NCI-H1436 treated with DMSO at 0.1 percent for 48 hours (cell line): ENCODE measurements at regions not wholly inside any gene's neighbourhood (a gene's known extent, or its start where the extent isn't known, plus 50 kb on each side); places are given as distances from the start of the nearest gene placed in this dataset.

Source experiments
- DNase-seq: peaks from one replicate; lab custom pipeline; 2025; lab: John Stamatoyannopoulos, UW

DNA sequence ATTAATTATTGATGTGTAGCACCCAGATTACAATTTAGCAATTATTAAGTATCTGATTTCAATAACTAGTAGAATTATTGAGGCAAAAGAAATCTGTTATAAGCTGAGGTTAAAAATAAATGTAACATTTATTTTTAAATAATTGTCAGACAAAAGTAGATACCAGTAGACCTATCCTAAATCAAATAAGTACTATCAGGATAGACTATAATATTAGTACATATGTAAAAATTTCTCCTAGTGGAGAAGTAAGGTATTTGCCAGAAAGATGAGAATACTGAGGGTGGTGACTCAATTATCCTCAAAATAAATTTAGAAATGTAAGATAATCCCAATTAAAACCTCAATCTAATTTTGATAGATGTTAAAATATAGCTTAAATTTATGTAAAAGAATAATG lies 377.8 kb upstream of the CHRM3 start:
- DNase-seq = no peak

- no peak for DNase-seq
Observed at GRCh38 chr1:239006276-239006675, 380.1 kb upstream of the CHRM3 start.

- no peak for DNase-seq
Observed at GRCh38 chr1:238999944-239000343, 386.4 kb upstream of the CHRM3 start.

DNA sequence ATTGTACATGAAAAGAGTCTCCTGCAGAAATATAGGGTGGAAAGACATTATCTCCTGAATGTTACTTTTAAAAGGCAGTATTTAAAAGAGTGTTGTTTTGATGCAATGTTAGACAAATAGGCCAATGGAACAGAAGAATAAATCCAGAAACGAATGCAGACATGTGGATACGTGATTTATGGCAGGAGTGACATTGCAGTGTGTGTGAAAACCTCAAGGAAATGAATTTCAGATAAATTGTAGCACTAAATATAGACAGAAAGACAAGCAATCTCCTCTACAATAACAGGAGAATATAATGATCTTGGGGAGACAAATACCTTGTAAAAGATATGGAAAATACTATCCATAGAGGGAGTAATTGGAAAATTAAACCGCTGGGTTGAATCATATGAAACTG lies 387.8 kb upstream of the CHRM3 start:
- no peak for DNase-seq

DNA sequence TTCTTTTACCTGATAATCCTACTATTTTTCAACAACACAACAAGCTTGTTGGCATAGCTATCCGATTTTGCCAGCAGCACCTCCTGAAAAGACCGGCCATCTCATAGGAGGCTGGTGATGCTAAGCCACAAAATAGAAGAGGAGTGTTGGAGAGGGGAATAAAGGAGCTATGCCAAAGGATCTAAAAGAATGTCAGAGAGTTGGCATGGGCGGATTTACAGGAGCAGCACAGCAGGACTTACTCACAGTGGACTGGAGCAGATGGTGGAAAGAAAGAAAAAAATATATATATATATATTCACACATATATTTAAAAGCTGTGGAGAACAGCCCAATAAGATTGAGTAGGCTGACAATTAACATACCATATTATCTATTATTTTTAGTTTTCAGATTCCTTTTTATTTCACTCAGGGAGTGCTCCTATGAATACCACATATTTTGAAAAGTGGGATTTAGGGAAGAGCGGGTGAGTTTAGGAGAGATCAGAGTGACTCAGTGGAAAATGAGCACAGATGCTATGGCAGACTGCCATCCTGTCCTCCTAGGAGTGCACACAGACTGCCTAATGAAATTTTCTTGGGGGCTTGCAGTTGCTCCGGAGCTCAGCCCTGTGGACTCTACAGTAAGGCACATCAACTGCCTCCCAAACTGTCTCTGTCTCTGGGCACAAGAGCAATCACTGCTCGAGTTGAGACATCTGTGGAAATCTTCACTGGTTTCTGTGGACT lies 394.4 kb upstream of the CHRM3 start:
- DNase-seq = no peak

DNA sequence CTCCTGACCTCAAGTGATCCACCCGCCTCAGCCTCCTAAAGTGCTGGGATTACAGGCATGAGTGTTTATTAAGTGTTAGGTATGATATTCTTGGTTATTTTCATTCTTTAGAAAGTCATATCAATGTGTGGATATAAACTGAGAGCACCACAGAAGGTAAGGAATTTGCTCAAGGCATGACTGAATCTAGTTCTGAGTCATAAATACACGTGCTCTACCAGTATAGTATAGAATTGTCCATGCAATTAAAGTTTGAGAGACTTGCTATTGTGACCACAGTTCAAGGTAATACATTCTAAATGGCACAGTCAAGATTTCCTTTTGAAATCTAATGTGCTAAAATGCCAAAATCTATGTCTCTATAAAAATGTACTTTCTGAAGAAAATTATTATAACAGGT lies 401.1 kb upstream of the CHRM3 start:
- DNase-seq = no peak

DNA sequence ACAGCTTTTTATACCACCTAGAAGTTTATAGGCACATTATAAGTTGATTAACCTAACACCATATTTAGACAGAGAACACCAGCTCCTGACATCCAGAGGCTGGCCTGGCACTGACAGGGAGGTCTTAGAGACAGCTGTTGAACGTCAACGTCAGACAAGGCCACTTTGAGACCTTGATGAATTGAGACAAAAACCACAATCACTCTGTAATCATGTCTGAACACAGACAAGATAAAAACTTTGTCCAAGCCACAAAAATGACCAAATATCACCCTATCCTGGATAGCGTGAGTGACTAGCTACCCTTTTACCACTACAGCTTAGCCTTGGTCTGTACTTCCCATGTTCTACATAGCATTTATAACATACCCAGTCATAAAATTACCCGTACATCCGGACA lies 403.6 kb upstream of the CHRM3 start:
- no peak for DNase-seq

- no peak for DNase-seq
Observed at GRCh38 chr1:238981317-238981933, 404.9 kb upstream of the CHRM3 start.

DNA sequence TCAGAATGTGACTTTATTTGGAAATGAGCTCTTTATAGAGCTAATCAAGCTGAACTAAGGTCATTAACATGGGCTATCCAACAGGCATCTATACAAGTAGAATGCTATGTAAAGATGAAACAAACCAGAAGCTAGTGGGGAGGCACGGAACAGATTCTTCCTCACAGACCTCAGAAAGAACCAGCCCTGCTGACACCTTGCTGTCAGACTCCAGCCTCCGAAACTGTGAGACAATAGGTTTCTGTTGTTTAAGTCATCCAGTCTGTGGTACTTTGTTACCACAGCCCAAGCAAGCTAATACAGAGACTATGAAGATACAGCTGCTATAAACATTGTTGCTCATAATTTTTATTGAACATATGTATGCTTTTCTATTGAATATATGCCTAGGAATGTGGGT lies 406.3 kb upstream of the CHRM3 start:
- DNase-seq = no peak

- no peak for DNase-seq
Observed at GRCh38 chr1:238964631-238965030, 421.7 kb upstream of the CHRM3 start.

DNA sequence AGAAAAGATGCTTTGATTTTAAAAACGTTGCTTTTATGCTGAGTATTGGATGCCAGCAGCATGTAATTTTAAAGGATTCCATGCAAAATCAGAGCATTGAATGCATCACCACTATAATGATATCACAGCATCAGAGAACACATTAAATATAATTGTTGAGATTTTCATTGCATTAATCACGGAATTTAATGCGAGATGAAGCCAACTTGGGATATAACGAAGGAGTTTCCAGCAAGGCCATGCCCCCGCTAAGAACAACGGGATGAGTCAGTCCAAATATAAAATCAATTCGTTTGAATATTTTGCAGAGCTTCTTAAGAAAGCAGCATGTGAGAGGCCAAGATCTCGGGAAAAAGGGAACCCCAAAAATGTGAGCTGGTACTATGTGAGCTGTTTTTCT lies 423.4 kb upstream of the CHRM3 start:
- no peak for DNase-seq

GRCh38 chr1:238961790-238962189 lies 424.6 kb upstream of the CHRM3 start:
- DNase-seq = no peak

DNA sequence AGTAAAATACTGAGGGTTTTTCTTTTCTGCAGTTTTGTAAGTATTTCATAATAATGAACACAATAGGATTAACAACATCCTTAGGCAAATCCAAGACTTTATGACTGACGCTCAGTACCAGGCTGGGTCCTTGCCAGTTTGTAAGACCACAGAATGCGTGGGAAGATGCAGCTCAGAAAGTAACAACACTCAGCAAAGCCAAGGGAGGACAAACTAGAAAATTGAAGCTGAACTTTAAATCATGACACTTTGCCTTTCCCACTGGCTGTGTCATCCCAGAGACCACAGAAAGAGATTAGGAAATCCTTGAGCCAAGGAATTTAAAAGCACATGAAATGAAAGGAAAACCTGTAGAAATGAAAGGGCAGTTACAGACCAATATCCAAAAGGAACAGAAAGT lies 426.3 kb upstream of the CHRM3 start:
- DNase-seq = no peak

DNA sequence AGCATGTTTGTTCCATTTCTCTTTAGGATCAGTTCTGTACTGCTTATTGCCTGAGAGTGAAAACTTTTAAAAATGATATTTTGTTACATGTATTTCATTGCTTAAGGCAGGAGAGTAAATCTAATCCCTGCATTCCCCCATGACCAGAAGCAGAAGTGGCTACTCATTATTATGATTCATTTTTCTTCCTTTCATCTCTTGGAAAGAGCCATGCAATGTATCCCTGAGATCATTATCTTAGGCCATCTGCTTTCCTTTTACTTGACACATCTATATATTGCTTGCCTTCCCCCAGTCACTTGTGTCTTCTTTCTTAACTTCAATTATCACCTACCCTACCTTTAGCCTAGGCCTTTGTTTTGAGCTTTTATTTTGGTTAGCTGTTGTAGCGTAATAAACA lies 430.4 kb upstream of the CHRM3 start:
- DNase-seq = no peak

DNA sequence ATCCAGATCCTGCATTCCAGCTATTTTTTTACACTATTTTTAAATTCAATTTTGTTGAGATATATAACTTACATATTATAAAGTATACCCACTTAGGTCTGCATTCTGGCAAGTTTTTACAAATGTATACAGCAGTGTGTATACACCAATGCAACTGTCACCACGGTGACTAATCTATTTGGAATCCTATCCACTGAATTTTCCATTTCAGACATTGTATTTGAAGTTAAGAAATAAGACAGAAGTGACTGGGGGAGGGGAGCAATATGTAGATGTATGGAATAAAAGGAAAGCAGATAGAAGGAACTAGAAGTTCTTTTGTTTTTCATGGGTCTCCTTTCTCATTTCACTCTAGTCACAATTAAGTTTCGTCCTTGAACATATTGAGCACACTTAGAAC lies 431.5 kb upstream of the CHRM3 start:
- DNase-seq = no peak

DNA sequence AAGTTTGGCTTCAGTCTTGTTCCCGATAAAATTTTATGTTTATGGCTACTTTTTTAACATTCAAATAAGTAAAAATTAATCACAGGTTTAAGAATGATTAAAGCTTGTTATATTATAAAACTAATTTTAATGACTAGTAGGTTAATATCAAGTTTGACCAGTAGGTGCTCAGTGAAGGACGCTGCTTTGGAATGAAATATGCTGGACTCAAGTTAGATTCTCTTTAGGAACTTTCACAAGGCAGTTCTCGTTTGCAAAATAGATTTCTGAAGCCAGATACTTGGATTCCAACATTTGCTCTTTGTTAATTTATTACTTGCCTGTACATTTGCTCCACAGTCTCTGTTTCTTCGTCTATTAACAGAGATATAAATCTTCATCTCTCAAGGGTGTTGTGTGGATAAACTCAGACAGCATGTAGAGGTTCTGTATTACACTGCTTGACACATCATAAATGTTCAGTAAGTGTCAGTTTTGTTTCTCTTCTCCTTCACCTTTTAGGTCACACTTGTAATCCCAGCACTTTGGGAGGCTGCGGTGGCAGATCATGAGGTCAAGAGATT lies 432.8 kb upstream of the CHRM3 start:
- DNase-seq = no peak

GRCh38 chr1:238951809-238952208 lies 434.6 kb upstream of the CHRM3 start:
- no peak for DNase-seq

GRCh38 chr1:238950784-238951183 lies 435.6 kb upstream of the CHRM3 start:
- DNase-seq = no peak

DNA sequence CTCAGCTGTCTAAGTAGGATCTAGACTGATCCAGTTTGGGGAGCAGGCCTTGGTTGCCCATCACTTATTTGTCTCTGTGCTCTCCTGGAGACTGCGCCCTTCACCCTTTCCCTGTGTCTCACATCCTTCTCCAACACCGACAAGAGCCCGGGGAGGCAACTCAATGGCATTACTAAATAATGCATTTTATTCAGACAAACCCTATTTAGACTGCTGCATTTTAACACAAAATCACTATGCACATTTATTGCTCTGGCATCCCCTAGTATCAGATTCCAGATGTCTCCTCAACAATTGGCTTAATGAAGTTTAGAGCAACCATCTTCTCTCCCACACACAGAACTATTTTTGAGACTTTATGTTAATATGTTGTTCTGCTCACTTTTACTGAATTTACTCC lies 436.4 kb upstream of the CHRM3 start:
- no peak for DNase-seq

DNA sequence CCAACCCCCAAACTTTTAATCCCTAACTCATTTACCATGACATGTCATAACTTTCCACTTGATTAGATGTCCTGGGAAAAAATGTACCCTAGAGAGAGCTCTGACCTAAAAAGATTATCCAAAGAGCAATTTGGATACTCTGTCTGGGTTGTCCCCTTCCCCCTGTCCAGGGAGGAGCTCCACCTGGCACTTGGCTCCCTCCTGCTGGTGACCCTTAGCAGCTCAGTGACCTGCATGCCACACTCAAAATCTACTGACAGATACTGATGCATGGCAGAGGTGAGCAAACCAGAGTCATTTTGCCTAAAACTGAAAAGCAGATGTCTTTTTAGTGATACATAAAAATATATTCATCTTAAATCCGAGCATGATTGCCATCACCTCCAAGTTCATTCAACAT lies 442.3 kb upstream of the CHRM3 start:
- DNase-seq = no peak

- no peak for DNase-seq
Observed at GRCh38 chr1:238927899-238928298, 458.5 kb upstream of the CHRM3 start.

DNA sequence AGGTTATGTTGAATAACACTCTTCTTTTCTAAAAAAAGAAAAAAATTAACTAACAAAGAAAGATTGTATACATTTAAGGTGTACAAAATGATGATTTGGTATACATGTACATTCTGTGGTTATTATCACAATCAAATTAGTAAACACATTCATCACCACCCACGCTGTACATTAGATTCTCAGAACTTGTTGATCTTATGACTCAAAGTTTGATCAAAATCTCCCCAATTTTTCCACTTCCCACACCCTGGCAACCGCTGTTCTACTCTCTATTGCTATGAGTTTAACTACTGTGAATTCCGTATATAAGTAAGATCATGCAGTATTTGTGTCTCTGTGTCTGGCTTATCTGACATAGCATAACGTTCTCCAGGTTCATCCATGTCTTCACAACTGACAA lies 469.5 kb upstream of the CHRM3 start:
- DNase-seq = no peak

GRCh38 chr1:238914346-238914745 lies 472.0 kb upstream of the CHRM3 start:
- DNase-seq = no peak

GRCh38 chr1:238913210-238913609 lies 473.2 kb upstream of the CHRM3 start:
- no peak for DNase-seq
